GM18520 (cell line): ENCODE measurements at regions not wholly inside any gene's neighbourhood (a gene's known extent, or its start where the extent isn't known, plus 50 kb on each side); places are given as distances from the start of the nearest gene placed in this dataset.

Source experiments
- ATAC-seq: cut with Tn5 transposase; IDR thresholded peaks from one replicate; pipeline ENCODE4 v1.9.1; 2021; ENCODE audit not compliant: unreplicated experiment

GRCh38 chrX:122500556-122500955 lies 683.5 kb upstream of the GRIA3 start:
- no peak for ATAC-seq

- no peak for ATAC-seq
Observed at GRCh38 chrX:122501652-122502051, 682.4 kb upstream of the GRIA3 start.

- ATAC-seq = no peak
Observed at GRCh38 chrX:122504026-122504425, 680.1 kb upstream of the GRIA3 start.

GRCh38 chrX:122512561-122513072 lies 671.5 kb upstream of the GRIA3 start:
- no peak for ATAC-seq

- no peak for ATAC-seq
Observed at GRCh38 chrX:122517786-122518185, 666.3 kb upstream of the GRIA3 start.

GRCh38 chrX:122545778-122546177 lies 638.3 kb upstream of the GRIA3 start:
- ATAC-seq = no peak

GRCh38 chrX:122546269-122546668 lies 637.8 kb upstream of the GRIA3 start:
- ATAC-seq = no peak

- no peak for ATAC-seq
Observed at GRCh38 chrX:122552286-122552800, 631.7 kb upstream of the GRIA3 start.

- ATAC-seq = no peak
Observed at GRCh38 chrX:122555925-122556324, 628.2 kb upstream of the GRIA3 start.

- no peak for ATAC-seq
Observed at GRCh38 chrX:122565952-122566351, 618.1 kb upstream of the GRIA3 start.

- no peak for ATAC-seq
Observed at GRCh38 chrX:122566401-122566800, 617.7 kb upstream of the GRIA3 start.

GRCh38 chrX:122567911-122568310 lies 616.2 kb upstream of the GRIA3 start:
- ATAC-seq = no peak

GRCh38 chrX:122572461-122572860 lies 611.6 kb upstream of the GRIA3 start:
- no peak for ATAC-seq

- ATAC-seq = no peak
Observed at GRCh38 chrX:122579036-122579435, 605.0 kb upstream of the GRIA3 start.

- no peak for ATAC-seq
Observed at GRCh38 chrX:122579526-122579925, 604.6 kb upstream of the GRIA3 start.

- no peak for ATAC-seq
Observed at GRCh38 chrX:122582280-122582974, 601.7 kb upstream of the GRIA3 start.

- ATAC-seq = no peak
Observed at GRCh38 chrX:122582975-122583305, 601.1 kb upstream of the GRIA3 start.

GRCh38 chrX:122583551-122583950 lies 600.5 kb upstream of the GRIA3 start:
- no peak for ATAC-seq

GRCh38 chrX:122584981-122585380 lies 599.1 kb upstream of the GRIA3 start:
- no peak for ATAC-seq

GRCh38 chrX:122586831-122587230 lies 597.2 kb upstream of the GRIA3 start:
- no peak for ATAC-seq

GRCh38 chrX:122591546-122591945 lies 592.5 kb upstream of the GRIA3 start:
- no peak for ATAC-seq

- ATAC-seq = no peak
Observed at GRCh38 chrX:122596998-122597397, 587.1 kb upstream of the GRIA3 start.

GRCh38 chrX:122622795-122623194 lies 561.3 kb upstream of the GRIA3 start:
- ATAC-seq = no peak
